HG03565 (cell line): ENCODE measurements at regions not wholly inside any gene's neighbourhood (a gene's known extent, or its start where the extent isn't known, plus 50 kb on each side); places are given as distances from the start of the nearest gene placed in this dataset.

Source experiments
- ATAC-seq: cut with Tn5 transposase; IDR thresholded peaks from one replicate; pipeline ENCODE4 v1.9.1; 2021; ENCODE audit warnings: mild to moderate bottlenecking, moderate library complexity; ENCODE audit not compliant: unreplicated experiment

GRCh38 chr5:29897916-29898315 lies 1295.6 kb upstream of the CDH6 start:
- ATAC-seq = no peak

- ATAC-seq = no peak
These were observed 1296.8 kb upstream of the CDH6 start for GRCh38 chr5:29896646-29897045.

GRCh38 chr5:29894668-29895067 lies 1298.8 kb upstream of the CDH6 start:
- ATAC-seq = no peak

GRCh38 chr5:29889051-29889450 lies 1304.4 kb upstream of the CDH6 start:
- ATAC-seq = no peak

- ATAC-seq = no peak
These were observed 1307.9 kb upstream of the CDH6 start for GRCh38 chr5:29885595-29885994.

GRCh38 chr5:29882036-29882435 lies 1311.5 kb upstream of the CDH6 start:
- ATAC-seq = no peak

- ATAC-seq = no peak
These were observed 1314.1 kb upstream of the CDH6 start for GRCh38 chr5:29879401-29879800.

- no peak for ATAC-seq
These were observed 1314.9 kb upstream of the CDH6 start for GRCh38 chr5:29878599-29878998.

GRCh38 chr5:29867155-29867554 lies 1326.3 kb upstream of the CDH6 start:
- ATAC-seq = no peak

- no peak for ATAC-seq
These were observed 1339.7 kb upstream of the CDH6 start for GRCh38 chr5:29853711-29854220.

GRCh38 chr5:29852329-29852728 lies 1341.2 kb upstream of the CDH6 start:
- ATAC-seq = no peak

GRCh38 chr5:29845206-29845605 lies 1348.3 kb upstream of the CDH6 start:
- no peak for ATAC-seq

- ATAC-seq = no peak
These were observed 1360.1 kb upstream of the CDH6 start for GRCh38 chr5:29833394-29833793.

- no peak for ATAC-seq
These were observed 1371.0 kb upstream of the CDH6 start for GRCh38 chr5:29822521-29822920.

- no peak for ATAC-seq
These were observed 1381.4 kb upstream of the CDH6 start for GRCh38 chr5:29811914-29812679.

- no peak for ATAC-seq
These were observed 1387.7 kb upstream of the CDH6 start for GRCh38 chr5:29805804-29806203.

GRCh38 chr5:29800752-29801151 lies 1392.7 kb upstream of the CDH6 start:
- ATAC-seq = no peak

- ATAC-seq = no peak
These were observed 1397.5 kb upstream of the CDH6 start for GRCh38 chr5:29796013-29796412.

- no peak for ATAC-seq
These were observed 1398.3 kb upstream of the CDH6 start for GRCh38 chr5:29795096-29795652.

- no peak for ATAC-seq
These were observed 1399.2 kb upstream of the CDH6 start for GRCh38 chr5:29794141-29794787.

- no peak for ATAC-seq
These were observed 1403.2 kb upstream of the CDH6 start for GRCh38 chr5:29790281-29790680.

GRCh38 chr5:29780401-29780800 lies 1413.1 kb upstream of the CDH6 start:
- ATAC-seq = no peak
